CD14-positive monocyte (primary cell): ENCODE measurements at regions not wholly inside any gene's neighbourhood (a gene's known extent, or its start where the extent isn't known, plus 50 kb on each side); places are given as distances from the start of the nearest gene placed in this dataset.

ENCODE experiments used
- DNase-seq, 3 donors: peaks; one replicate each; pipeline ENCODE4 v3.0.0-alpha.2; 2011 to 2022
- H2AFZ ChIP-seq: 2 replicates; pipeline ENCODE4 v1.6.0; 2012; ENCODE audit warnings: mild to moderate bottlenecking, low read depth, low read length, inconsistent platforms; ENCODE audit not compliant: insufficient read depth, poor library complexity, severe bottlenecking
- H3K27ac ChIP-seq, 2 donors: 1 replicate in 1 of 2; 2 replicates in 1 of 2; pipeline ENCODE4 v1.5.1; 2012 to 2013; ENCODE audit warnings: low read length in 2 of 2, control low read depth in 1 of 2, inconsistent platforms in 1 of 2, low read depth in 1 of 2, mild to moderate bottlenecking in 1 of 2
- H3K27me3 ChIP-seq, 2 donors: one replicate each; pipeline versions ENCODE4 v1.6.0 to v1.6.1; 2011 to 2013; ENCODE audit warnings: low read length in 2 of 2; ENCODE audit not compliant: control insufficient read depth in 2 of 2, insufficient read depth in 2 of 2
- H3K36me3 ChIP-seq, 2 donors: replicated peaks in 1 of 2; 1 replicate in 1 of 2; 2 replicates in 1 of 2; pipeline versions ENCODE4 v1.5.1 to v1.6.1; 2012 to 2013; ENCODE audit warnings: low read length in 2 of 2, control low read depth in 1 of 2, inconsistent platforms in 1 of 2, mild to moderate bottlenecking in 1 of 2; ENCODE audit not compliant: insufficient read depth in 2 of 2, control insufficient read depth in 1 of 2
- H3K4me1 ChIP-seq, 2 donors: 1 replicate in 1 of 2; 2 replicates in 1 of 2; pipeline versions ENCODE4 v1.5.1 to v1.6.1; 2012 to 2013; ENCODE audit warnings: low read length in 2 of 2, control low read depth in 1 of 2, inconsistent platforms in 1 of 2, mild to moderate bottlenecking in 1 of 2, moderate library complexity in 1 of 2; ENCODE audit not compliant: insufficient read depth in 2 of 2, control insufficient read depth in 1 of 2
- H3K4me2 ChIP-seq: replicated peaks from 2 replicates; pipeline ENCODE3; 2012; ENCODE audit warnings: low read length, moderate library complexity, mild to moderate bottlenecking; ENCODE audit not compliant: poor library complexity, severe bottlenecking; ENCODE audit errors: extremely low read depth
- H3K4me3 ChIP-seq, 3 experiments: fragments of 200-600 bp in 1 of 3; sonication (generic) in 1 of 3; replicated peaks in 1 of 3; 1 replicate in 2 of 3; 2 replicates in 1 of 3; pipeline ENCODE4 v1.5.1; 2011 to 2013; ENCODE audit warnings: low read length in 3 of 3, mild to moderate bottlenecking in 3 of 3, control low read depth in 2 of 3, low read depth in 2 of 3, inconsistent platforms in 1 of 3, moderate library complexity in 1 of 3
- H3K79me2 ChIP-seq: 2 replicates; pipeline ENCODE4 v1.6.0; 2012; ENCODE audit warnings: mild to moderate bottlenecking, control low read depth, inconsistent platforms, low read length, moderate library complexity; ENCODE audit not compliant: insufficient read depth
- H3K9ac ChIP-seq: 2 replicates; pipeline ENCODE4 v1.6.0; 2017; ENCODE audit warnings: low read length, mild to moderate bottlenecking; ENCODE audit not compliant: insufficient read depth, poor library complexity, severe bottlenecking
- H3K9me3 ChIP-seq, 2 donors: replicated peaks in 1 of 2; 1 replicate in 1 of 2; 2 replicates in 1 of 2; pipeline versions ENCODE4 v1.5.1 to v1.6.1; 2012 to 2013; ENCODE audit warnings: low read length in 2 of 2, control low read depth in 1 of 2; ENCODE audit not compliant: control insufficient read depth in 1 of 2, insufficient read depth in 1 of 2
- H4K20me1 ChIP-seq: 2 replicates; pipeline ENCODE4 v1.6.0; 2012; ENCODE audit warnings: mild to moderate bottlenecking, low read length, control low read depth, moderate library complexity; ENCODE audit not compliant: insufficient read depth
- H3K27ac Mint-ChIP-seq, 7 donors: one replicate each; pipeline ENCODE4 v1.8.0; 2020; ENCODE audit warnings: mild to moderate bottlenecking in 7 of 7, mixed read lengths in 7 of 7, moderate library complexity in 6 of 7, inconsistent platforms in 2 of 7
- H3K27me3 Mint-ChIP-seq, 3 donors: one replicate each; pipeline ENCODE4 v1.8.0; 2021 to 2022; ENCODE audit warnings: low read depth in 3 of 3, mild to moderate bottlenecking in 3 of 3, mixed read lengths in 3 of 3, moderate library complexity in 3 of 3, inconsistent platforms in 1 of 3
- H3K36me3 Mint-ChIP-seq, 2 donors: one replicate each; pipeline ENCODE4 v1.8.0; 2020; ENCODE audit warnings: mixed read lengths in 2 of 2, inconsistent platforms in 1 of 2, mild to moderate bottlenecking in 1 of 2
- H3K4me1 Mint-ChIP-seq: one replicate; pipeline ENCODE4 v1.8.0; 2020; ENCODE audit warnings: mild to moderate bottlenecking, mixed read lengths
- H3K4me3 Mint-ChIP-seq, 2 donors: one replicate each; pipeline ENCODE4 v1.8.0; 2020; ENCODE audit warnings: mild to moderate bottlenecking in 2 of 2, mixed read lengths in 2 of 2, moderate library complexity in 1 of 2
- H3K9me3 Mint-ChIP-seq, 7 donors: one replicate each; pipeline ENCODE4 v1.8.0; 2020 to 2022; ENCODE audit warnings: mixed read lengths in 7 of 7, mild to moderate bottlenecking in 6 of 7, moderate library complexity in 6 of 7, inconsistent platforms in 2 of 7
- WGBS: methylation state at CpG from one replicate; pipeline ENCODE4 v1.1.5; 2013; ENCODE audit warnings: missing lambda C conversion rate; ENCODE audit not compliant: insufficient coverage; 5-methylcytosine and 5-hydroxymethylcytosine counted together
- intact Hi-C, 2 donors: fragments of 100-400 bp; cut with micrococcal nuclease; formaldehyde crosslinking; loops; one replicate each; pipeline versions ENCODE4 v1.15.0 to v1.15.1; 2023
- TF ChIP-seq, protein P1 (sequence below): fragments of 200-600 bp; IDR thresholded peaks from one replicate; pipeline ENCODE4 v1.8.0; 2022; ENCODE audit warnings: antibody characterized with exemption, mild to moderate bottlenecking

DNA sequence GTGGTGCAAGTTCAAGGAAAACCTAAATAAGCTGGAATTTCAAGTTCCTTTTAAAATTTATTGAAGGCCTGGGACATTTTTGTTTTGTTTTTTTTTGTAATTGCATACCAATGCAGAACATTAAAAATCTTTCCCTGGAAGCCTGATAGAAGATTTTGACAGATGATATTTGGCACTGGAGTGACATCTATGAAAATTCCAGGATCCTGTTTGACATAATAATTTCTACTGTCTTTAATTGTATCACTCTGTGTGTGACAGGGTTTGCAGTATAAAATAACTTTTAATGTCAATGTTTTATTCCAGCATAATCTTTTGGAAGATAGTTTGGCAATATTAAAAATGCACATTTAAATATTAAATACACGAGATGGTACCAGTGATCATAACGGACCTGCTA lies 514.2 kb upstream of the ACO1 start:
- no CpG with 5 or more reads among the region's 2 CpGs for WGBS
- H3K9me3 ChIP-seq = peaks cover 10 to 14% of the 10 kb centered on the region in 2 donors

DNA sequence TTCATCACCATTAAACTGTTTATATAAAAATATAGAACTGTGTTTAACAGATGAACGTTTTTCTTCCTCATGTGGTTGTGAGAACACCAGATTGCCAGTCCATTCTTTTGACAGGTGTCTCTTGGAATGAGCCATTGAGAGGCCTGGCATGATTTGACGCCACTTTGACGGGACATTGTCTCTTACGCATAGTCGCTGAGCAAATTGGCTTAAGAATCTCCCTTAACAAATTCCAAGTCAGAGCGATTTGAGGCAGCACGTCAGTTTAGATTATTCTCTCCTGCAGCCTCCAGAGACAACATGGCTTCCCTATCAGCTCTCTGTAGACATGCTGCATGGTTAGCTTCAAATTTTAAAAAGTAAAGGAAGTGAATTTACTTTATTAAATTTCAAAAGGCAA lies 510.7 kb upstream of the ACO1 start:
- 97% methylated on average over 7 of the region's 7 CpGs for WGBS
- Mint-ChIP-seq H3K27ac (no peak overlapping the region), H3K36me3 (no peaks in the 10 kb centered on the region), H3K27me3 (peaks cover 0 to 1% (median 0%) of the 10 kb centered on the region in 3 donors), H3K9me3 (peaks cover 0 to 7% (median 0%) of the 10 kb centered on the region in 7 donors), H3K4me1 (no peaks in the 10 kb centered on the region), H3K4me3 (no peak overlapping the region)
- Histone ChIP-seq H4K20me1 (no peaks in the 10 kb centered on the region), H3K9me3 (peaks cover 6 to 11% of the 10 kb centered on the region in 2 donors), H2AFZ (no peak overlapping the region), H3K27ac (no peak overlapping the region), H3K27me3 (no peaks in the 10 kb centered on the region), H3K9ac (no peak overlapping the region), H3K36me3 (no peaks in the 10 kb centered on the region), H3K4me2 (no peak overlapping the region), H3K4me1 (no peaks in the 10 kb centered on the region), H3K4me3 (no peak overlapping the region), H3K79me2 (no peaks in the 10 kb centered on the region)
- intact Hi-C loops = no loop called here
- TF ChIP-seq, protein P1, sequence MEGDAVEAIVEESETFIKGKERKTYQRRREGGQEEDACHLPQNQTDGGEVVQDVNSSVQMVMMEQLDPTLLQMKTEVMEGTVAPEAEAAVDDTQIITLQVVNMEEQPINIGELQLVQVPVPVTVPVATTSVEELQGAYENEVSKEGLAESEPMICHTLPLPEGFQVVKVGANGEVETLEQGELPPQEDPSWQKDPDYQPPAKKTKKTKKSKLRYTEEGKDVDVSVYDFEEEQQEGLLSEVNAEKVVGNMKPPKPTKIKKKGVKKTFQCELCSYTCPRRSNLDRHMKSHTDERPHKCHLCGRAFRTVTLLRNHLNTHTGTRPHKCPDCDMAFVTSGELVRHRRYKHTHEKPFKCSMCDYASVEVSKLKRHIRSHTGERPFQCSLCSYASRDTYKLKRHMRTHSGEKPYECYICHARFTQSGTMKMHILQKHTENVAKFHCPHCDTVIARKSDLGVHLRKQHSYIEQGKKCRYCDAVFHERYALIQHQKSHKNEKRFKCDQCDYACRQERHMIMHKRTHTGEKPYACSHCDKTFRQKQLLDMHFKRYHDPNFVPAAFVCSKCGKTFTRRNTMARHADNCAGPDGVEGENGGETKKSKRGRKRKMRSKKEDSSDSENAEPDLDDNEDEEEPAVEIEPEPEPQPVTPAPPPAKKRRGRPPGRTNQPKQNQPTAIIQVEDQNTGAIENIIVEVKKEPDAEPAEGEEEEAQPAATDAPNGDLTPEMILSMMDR = no peak
- no peak for DNase-seq

More for the DNA sequence above, 514.2 kb upstream of the ACO1 start:
- DNase-seq = no peak
- Histone ChIP-seq H3K9ac (no peak overlapping the region), H3K27ac (no peak overlapping the region), H3K4me3 (no peak overlapping the region), H3K36me3 (no peaks in the 10 kb centered on the region), H3K27me3 (no peaks in the 10 kb centered on the region), H4K20me1 (no peaks in the 10 kb centered on the region), H3K79me2 (no peaks in the 10 kb centered on the region), H2AFZ (no peak overlapping the region), H3K4me1 (no peaks in the 10 kb centered on the region), H3K4me2 (no peak overlapping the region)
- no peak overlapping the region for H3K4me3 Mint-ChIP-seq
- peaks cover 0 to 3% (median 0%) of the 10 kb centered on the region in 3 donors for H3K27me3 Mint-ChIP-seq
- no peak overlapping the region for H3K27ac Mint-ChIP-seq
- no peaks in the 10 kb centered on the region for H3K36me3 Mint-ChIP-seq
- intact Hi-C loops = no loop called here
- H3K9me3 Mint-ChIP-seq = peaks cover 0 to 7% (median 2%) of the 10 kb centered on the region in 7 donors
- no peaks in the 10 kb centered on the region for H3K4me1 Mint-ChIP-seq
- TF ChIP-seq, protein P1 = no peak
